Neural crest cell (in vitro differentiated cells): ENCODE measurements at regions not wholly inside any gene's neighbourhood (a gene's known extent, or its start where the extent isn't known, plus 50 kb on each side); places are given as distances from the start of the nearest gene placed in this dataset.

ENCODE experiments used
- DNase-seq: peaks from one replicate; pipeline ENCODE4 v3.0.0; 2021; ENCODE audit warnings: low read depth, mixed read lengths, low spot score
- H3K27ac Mint-ChIP-seq: one replicate; pipeline ENCODE4 v1.8.0; 2021; ENCODE audit warnings: mild to moderate bottlenecking, mixed read lengths; ENCODE audit not compliant: unreplicated experiment
- H3K27me3 Mint-ChIP-seq: 2 replicates; pipeline ENCODE4 v1.8.0; 2021; ENCODE audit warnings: low read depth, mild to moderate bottlenecking, mixed read lengths
- H3K36me3 Mint-ChIP-seq: 2 replicates; pipeline ENCODE4 v1.8.0; 2021; ENCODE audit warnings: low read depth, mild to moderate bottlenecking, mixed read lengths
- H3K4me1 Mint-ChIP-seq: 2 replicates; pipeline ENCODE4 v1.8.0; 2021; ENCODE audit warnings: mixed read lengths
- H3K4me3 Mint-ChIP-seq: one replicate; pipeline ENCODE4 v1.8.0; 2021; ENCODE audit warnings: mild to moderate bottlenecking, mixed read lengths
- H3K9me3 Mint-ChIP-seq: 2 replicates; pipeline ENCODE4 v1.8.0; 2021; ENCODE audit warnings: mixed read lengths
- CTCF ChIP-seq: fragments of 200-600 bp; sonication (generic); conservative IDR thresholded peaks from 2 replicates; pipeline ENCODE4 v1.5.0; 2021; ENCODE audit warnings: antibody characterized with exemption, mild to moderate bottlenecking

GRCh38 chr1:98366343-98366742 lies 295.2 kb upstream of the SNX7 start:
- no peak for TF ChIP-seq CTCF
- no peak overlapping the region for H3K4me3 Mint-ChIP-seq
- no peaks in the 10 kb centered on the region for H3K4me1 Mint-ChIP-seq
- DNase-seq: no peak
- no peaks in the 10 kb centered on the region for H3K27me3 Mint-ChIP-seq
- H3K36me3 Mint-ChIP-seq: no peaks in the 10 kb centered on the region
- H3K27ac Mint-ChIP-seq: no peak overlapping the region
- H3K9me3 Mint-ChIP-seq: no peaks in the 10 kb centered on the region

GRCh38 chr1:98364544-98364943 lies 297.0 kb upstream of the SNX7 start:
- Mint-ChIP-seq H3K27me3 (no peaks in the 10 kb centered on the region), H3K9me3 (no peaks in the 10 kb centered on the region), H3K27ac (no peak overlapping the region), H3K36me3 (no peaks in the 10 kb centered on the region), H3K4me1 (no peaks in the 10 kb centered on the region), H3K4me3 (no peak overlapping the region)
- no peak for DNase-seq
- no peak for TF ChIP-seq CTCF

- Mint-ChIP-seq H3K27me3 (no peaks in the 10 kb centered on the region), H3K36me3 (no peaks in the 10 kb centered on the region), H3K9me3 (no peaks in the 10 kb centered on the region), H3K4me3 (no peak overlapping the region), H3K4me1 (no peaks in the 10 kb centered on the region), H3K27ac (no peak overlapping the region)
- no peak for DNase-seq
- TF ChIP-seq CTCF: no peak
These were observed 300.7 kb upstream of the SNX7 start for GRCh38 chr1:98360864-98361263.

GRCh38 chr1:98355656-98356383 lies 305.7 kb upstream of the SNX7 start:
- DNase-seq: no peak
- Mint-ChIP-seq H3K27ac (no peak overlapping the region), H3K4me3 (no peak overlapping the region), H3K27me3 (no peaks in the 10 kb centered on the region), H3K4me1 (no peaks in the 10 kb centered on the region), H3K36me3 (no peaks in the 10 kb centered on the region), H3K9me3 (no peaks in the 10 kb centered on the region)
- no peak for TF ChIP-seq CTCF

GRCh38 chr1:98352378-98352777 lies 309.1 kb upstream of the SNX7 start:
- no peaks in the 10 kb centered on the region for H3K27me3 Mint-ChIP-seq
- H3K4me3 Mint-ChIP-seq: no peak overlapping the region
- TF ChIP-seq CTCF: no peak
- no peaks in the 10 kb centered on the region for H3K36me3 Mint-ChIP-seq
- no peak overlapping the region for H3K27ac Mint-ChIP-seq
- no peaks in the 10 kb centered on the region for H3K4me1 Mint-ChIP-seq
- DNase-seq: no peak
- H3K9me3 Mint-ChIP-seq: no peaks in the 10 kb centered on the region
